IMR-90 (cell line): ENCODE measurements at regions not wholly inside any gene's neighbourhood (a gene's known extent, or its start where the extent isn't known, plus 50 kb on each side); places are given as distances from the start of the nearest gene placed in this dataset.

Experiments used
- ATAC-seq: fragments of 200-7000 bp; cut with Tn5 transposase; 2 replicates; pipeline ENCODE4 v1.9.1; 2020; ENCODE audit warnings: low read depth, mild to moderate bottlenecking, moderate library complexity
- BruUV-seq: library from RNA; stranded (reverse); fragments of 400-500 nt; replicated peaks from 2 replicates; lab custom pipeline; 2021; lab: Mats Ljungman, UMichigan
- CTCF ChIA-PET: fragments of 300-600 bp; formaldehyde crosslinking; extraction: SDS; loops from one replicate; lab custom pipeline; 2021; ENCODE audit warnings: antibody characterized with exemption; lab: Yijun Ruan, JAX
- POLR2A ChIA-PET: fragments of 300-600 bp; sonication (Branson Sonifier 250); formaldehyde crosslinking; loops from one replicate; lab custom pipeline; 2022; ENCODE audit warnings: antibody characterized with exemption; ENCODE audit not compliant: unreplicated experiment; lab: Charles Lee
- DNase-seq: peaks from one replicate; pipeline ENCODE4 v3.0.0; 2013
- H2AFZ ChIP-seq: replicated peaks from 2 replicates; pipeline ENCODE3; 2013; ENCODE audit warnings: low read length, mild to moderate bottlenecking; ENCODE audit not compliant: poor library complexity
- H2AK5ac ChIP-seq: 2 replicates; pipeline ENCODE4 v1.6.1; 2013; ENCODE audit warnings: low read depth, low read length, inconsistent platforms
- H2AK9ac ChIP-seq: replicated peaks from 2 replicates; pipeline ENCODE3; 2013; ENCODE audit warnings: mild to moderate bottlenecking, low read depth, low read length, moderate library complexity; ENCODE audit not compliant: poor library complexity
- H2BK120ac ChIP-seq: 2 replicates; pipeline ENCODE4 v1.6.1; 2013; ENCODE audit warnings: low read depth, low read length, inconsistent platforms
- H2BK15ac ChIP-seq: 3 replicates; pipeline ENCODE4 v1.6.1; 2013; ENCODE audit warnings: low read depth, low read length, inconsistent platforms
- H2BK20ac ChIP-seq: 2 replicates; pipeline ENCODE4 v1.6.1; 2013; ENCODE audit warnings: low read depth, mild to moderate bottlenecking, inconsistent platforms, low read length, moderate library complexity
- H2BK5ac ChIP-seq: 2 replicates; pipeline ENCODE4 v1.6.1; 2013; ENCODE audit warnings: mild to moderate bottlenecking, low read depth, low read length, inconsistent platforms; ENCODE audit not compliant: poor library complexity, severe bottlenecking
- H3K14ac ChIP-seq: replicated peaks from 2 replicates; pipeline ENCODE4 v1.6.1; 2013; ENCODE audit warnings: low read depth, low read length, inconsistent platforms
- H3K18ac ChIP-seq: 2 replicates; pipeline ENCODE4 v1.6.1; 2013; ENCODE audit warnings: low read depth, low read length, control low read depth
- H3K23ac ChIP-seq: 2 replicates; pipeline ENCODE4 v1.6.1; 2013; ENCODE audit warnings: low read depth, low read length, inconsistent platforms
- H3K27ac ChIP-seq: 2 replicates; pipeline ENCODE4 v1.5.1; 2013; ENCODE audit warnings: mild to moderate bottlenecking, control low read depth, low read length; ENCODE audit not compliant: insufficient read depth
- H3K27me3 ChIP-seq: 2 replicates; pipeline ENCODE4 v1.6.1; 2013; ENCODE audit warnings: low read length; ENCODE audit not compliant: control insufficient read depth, insufficient read depth
- H3K36me3 ChIP-seq: 2 replicates; pipeline ENCODE4 v1.6.1; 2013; ENCODE audit warnings: low read length, mixed read lengths; ENCODE audit not compliant: control insufficient read depth, insufficient read depth
- H3K4ac ChIP-seq: 2 replicates; pipeline ENCODE4 v1.6.1; 2013; ENCODE audit warnings: low read depth, low read length, inconsistent platforms
- H3K4me1 ChIP-seq: 2 replicates; pipeline ENCODE4 v1.6.1; 2013; ENCODE audit warnings: low read length, mixed read lengths; ENCODE audit not compliant: control insufficient read depth, insufficient read depth
- H3K4me2 ChIP-seq: 2 replicates; pipeline ENCODE4 v1.6.1; 2013; ENCODE audit warnings: low read depth, mild to moderate bottlenecking, control low read depth, low read length, moderate library complexity
- H3K4me3 ChIP-seq: 2 replicates; pipeline ENCODE4 v1.5.1; 2013; ENCODE audit warnings: low read depth, mild to moderate bottlenecking, control low read depth, low read length, moderate library complexity; ENCODE audit not compliant: insufficient read depth
- H3K56ac ChIP-seq: 2 replicates; pipeline ENCODE4 v1.6.1; 2013; ENCODE audit warnings: low read length, inconsistent platforms; ENCODE audit not compliant: insufficient read depth; ENCODE audit errors: extremely low read depth
- H3K79me1 ChIP-seq, 2 experiments: 2 replicates each; pipeline ENCODE4 v1.6.1; 2013; ENCODE audit warnings: low read length in 2 of 2, inconsistent platforms in 1 of 2, low read depth in 1 of 2
- H3K9ac ChIP-seq: 2 replicates; pipeline ENCODE4 v1.6.1; 2013; ENCODE audit warnings: low read depth, low read length, control low read depth
- H3K9me1 ChIP-seq: 2 replicates; pipeline ENCODE4 v1.6.1; 2013; ENCODE audit warnings: low read length, inconsistent platforms; ENCODE audit not compliant: insufficient read depth
- H3K9me3 ChIP-seq: 2 replicates; pipeline ENCODE4 v1.6.1; 2013; ENCODE audit warnings: low read length; ENCODE audit not compliant: control insufficient read depth, insufficient read depth
- H4K20me1 ChIP-seq: 2 replicates; pipeline ENCODE4 v1.6.1; 2013; ENCODE audit warnings: low read length, inconsistent platforms; ENCODE audit not compliant: insufficient read depth
- H4K5ac ChIP-seq: 2 replicates; pipeline ENCODE4 v1.6.1; 2013; ENCODE audit warnings: mild to moderate bottlenecking, low read depth, low read length, control low read depth
- H4K8ac ChIP-seq, 2 experiments: 2 replicates each; pipeline ENCODE4 v1.6.1; 2013; ENCODE audit warnings: low read depth in 2 of 2, low read length in 2 of 2, control low read depth in 1 of 2, inconsistent platforms in 1 of 2
- H4K91ac ChIP-seq: 2 replicates; pipeline ENCODE4 v1.6.1; 2013; ENCODE audit warnings: low read depth, low read length, inconsistent platforms; ENCODE audit not compliant: insufficient read depth
- BHLHE40 ChIP-seq: fragments of 150-350 bp; IDR thresholded peaks from 2 replicates; pipeline ENCODE4 v1.6.1; 2016; ENCODE audit warnings: mild to moderate bottlenecking, low read depth, low read length
- CHD1 ChIP-seq: IDR thresholded peaks from 2 replicates; pipeline ENCODE4 v1.6.1; 2012; ENCODE audit warnings: low read depth, low read length, improper control_type of control experiment
- CTCF ChIP-seq: conservative IDR thresholded peaks from 2 replicates; pipeline ENCODE4 v1.5.1; 2012; ENCODE audit warnings: mild to moderate bottlenecking, low read depth, low read length, improper control_type of control experiment
- FOS ChIP-seq: fragments of 150-350 bp; IDR thresholded peaks from 2 replicates; pipeline ENCODE4 v1.6.1; 2016; ENCODE audit warnings: low read depth, low read length
- MAFK ChIP-seq: IDR thresholded peaks from 2 replicates; pipeline ENCODE4 v1.6.1; 2012; ENCODE audit warnings: low read depth, low read length, improper control_type of control experiment
- POLR2A ChIP-seq: IDR thresholded peaks from 2 replicates; pipeline ENCODE4 v1.6.1; 2012; ENCODE audit warnings: mild to moderate bottlenecking, low read depth, low read length
- RCOR1 ChIP-seq: IDR thresholded peaks from 2 replicates; pipeline ENCODE4 v1.6.1; 2012; ENCODE audit warnings: mild to moderate bottlenecking, low read length, improper control_type of control experiment; ENCODE audit not compliant: insufficient replicate concordance
- SMC3 ChIP-seq: fragments of 150-350 bp; IDR thresholded peaks from 2 replicates; pipeline ENCODE4 v1.6.1; 2016; ENCODE audit warnings: low read depth, mild to moderate bottlenecking, antibody characterized with exemption, low read length, moderate library complexity
- WGBS, 2 experiments: methylation state at CpG; one replicate each; pipeline versions ENCODE4 v1.1.5 to v1.1.7; 2013; ENCODE audit warnings: missing lambda C conversion rate in 2 of 2; ENCODE audit not compliant: insufficient read length in 1 of 2; ENCODE audit errors: extremely low coverage in 2 of 2; 5-methylcytosine and 5-hydroxymethylcytosine counted together
- dilution Hi-C: fragments of 300-500 bp; cut with HindIII; formaldehyde crosslinking; loops from one replicate; pipeline ENCODE4 v1.14.3; 2018; ENCODE audit warnings: low sequenced_read_pairs; ENCODE audit not compliant: unreplicated experiment
- in situ Hi-C: fragments of 300-500 bp; cut with MboI; formaldehyde crosslinking; loops from 3 replicates; pipeline ENCODE4 v1.14.3; 2019; ENCODE audit warnings: low sequenced_read_pairs, inconsistent platforms, mixed read lengths
- intact Hi-C: fragments of 100-400 bp; cut with micrococcal nuclease; formaldehyde crosslinking; loops from 2 replicates; pipeline ENCODE4 v1.10.0; 2022
- TF ChIP-seq, protein P1 (sequence below): fragments of 150-350 bp; IDR thresholded peaks from 2 replicates; pipeline ENCODE4 v1.6.1; 2016; ENCODE audit warnings: low read depth, mild to moderate bottlenecking, low read length, moderate library complexity, borderline replicate concordance

DNA sequence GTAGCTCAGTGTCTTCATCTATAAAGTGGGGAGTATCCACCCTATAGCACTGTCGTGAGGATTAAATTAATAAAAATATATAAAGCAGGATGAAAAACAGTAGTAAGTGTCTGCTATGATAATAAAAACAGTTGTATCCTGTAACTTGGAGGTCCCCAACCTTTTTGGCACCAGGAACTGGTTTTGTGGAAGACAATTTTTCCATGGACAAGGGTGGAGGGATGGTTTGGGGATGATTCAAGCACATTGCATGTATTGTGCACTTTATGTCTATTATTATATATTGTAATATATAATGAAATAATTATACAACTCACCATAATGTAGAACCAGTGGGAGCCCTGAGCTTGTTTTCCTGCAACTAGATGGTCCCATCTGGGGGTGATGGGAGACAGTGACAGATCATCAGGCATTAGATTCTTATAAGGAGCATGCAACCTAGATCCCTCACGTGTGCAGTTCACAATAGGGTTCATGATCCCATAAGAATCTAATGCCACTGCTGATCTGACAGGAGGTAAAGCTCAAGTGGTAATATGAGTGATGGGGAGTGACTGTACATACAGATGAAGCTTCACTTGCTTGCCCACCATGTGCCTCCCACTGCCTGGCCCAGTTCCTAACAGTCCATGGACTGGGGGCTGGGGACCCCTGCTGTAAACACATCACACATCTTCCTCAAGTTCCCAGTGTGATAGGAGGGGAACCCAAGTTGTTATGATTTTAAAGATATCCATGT lies 177.4 kb upstream of the DAPK1 start (continued):
- no peak for TF ChIP-seq SMC3

DNA sequence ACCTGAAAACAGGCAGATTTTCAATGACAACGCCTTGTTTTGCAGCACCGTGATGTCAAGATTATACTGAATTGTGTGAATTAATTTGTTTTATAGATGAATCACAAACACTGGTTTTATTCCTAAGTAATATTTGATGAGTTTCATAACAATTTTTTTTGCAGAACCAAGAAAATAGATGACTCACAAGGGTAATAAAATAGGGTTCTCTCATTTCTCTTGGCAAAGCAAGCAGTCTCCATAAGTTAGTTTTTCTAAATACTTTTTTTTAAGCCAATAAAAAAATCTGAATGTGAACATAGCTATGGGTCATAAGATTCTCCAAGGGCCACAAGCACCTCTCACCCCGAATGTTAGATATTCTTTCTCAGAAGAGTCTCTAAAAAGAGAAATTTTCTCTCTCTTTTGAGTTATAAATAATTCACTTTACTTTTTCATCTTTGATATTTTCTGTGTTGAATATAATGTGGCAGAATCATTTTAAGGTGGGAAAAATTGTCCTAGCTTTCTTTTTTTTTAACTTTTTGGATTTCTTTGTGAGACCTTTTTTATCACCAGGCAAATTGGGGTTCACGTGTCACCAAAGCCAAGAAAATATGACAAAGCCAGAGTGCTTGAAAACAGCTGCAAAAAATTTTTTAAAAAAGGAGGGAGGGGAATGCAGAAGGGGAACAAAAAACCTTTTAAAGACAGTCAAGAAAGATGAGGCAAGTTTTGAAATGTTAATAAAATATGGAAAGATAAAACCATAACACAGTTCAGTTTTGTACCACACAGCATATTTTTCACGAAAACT lies 174.6 kb upstream of the DAPK1 start:
- Histone ChIP-seq H3K14ac (no peak overlapping the region), H2BK15ac (no peak overlapping the region), H3K9ac (no peak overlapping the region), H3K23ac (no peak overlapping the region), H4K91ac (no peak overlapping the region), H3K4me1 (no peaks in the 10 kb centered on the region), H3K4ac (no peak overlapping the region), H2BK5ac (no peak overlapping the region), H3K79me1 (no peaks in the 10 kb centered on the region), H3K36me3 (no peaks in the 10 kb centered on the region), H4K5ac (no peak overlapping the region), H3K4me2 (no peak overlapping the region), H2AK5ac (no peak overlapping the region), H3K4me3 (no peak overlapping the region), H4K8ac (no peak overlapping the region), H4K20me1 (no peaks in the 10 kb centered on the region), H3K9me1 (no peaks in the 10 kb centered on the region; the same call in 1 of the 2 replicates), H2AFZ (no peak overlapping the region), H3K56ac (no peak overlapping the region), H3K27me3 (0 out of 2 replicates have a peak, but pooled peaks cover 2% of the 10 kb centered on the region), H3K27ac (no peak overlapping the region), H2AK9ac (no peak overlapping the region), H3K18ac (no peak overlapping the region), H2BK20ac (no peak overlapping the region), H2BK120ac (no peak overlapping the region), H3K9me3 (no peaks in the 10 kb centered on the region)
- ATAC-seq (no peak), DNase-seq (peak; percentile 32)
- WGBS, 2 experiments: no CpG with 5 or more reads among the region's 5 CpGs
- in situ Hi-C loops: loop anchor here (5.0 to 10.0 kb wide), 3 partner anchors 378 to 836 kb away; partner anchors contain the start of gene GAS1
- no TSS peak for BruUV-seq
- POLR2A ChIA-PET: no interaction called here
- no peak for TF ChIP-seq CHD1
- TF ChIP-seq POLR2A: no peak
- no peak for TF ChIP-seq FOS
- TF ChIP-seq BHLHE40: no peak
- no peak for TF ChIP-seq MAFK
- TF ChIP-seq RCOR1: no peak
- TF ChIP-seq, protein P1, sequence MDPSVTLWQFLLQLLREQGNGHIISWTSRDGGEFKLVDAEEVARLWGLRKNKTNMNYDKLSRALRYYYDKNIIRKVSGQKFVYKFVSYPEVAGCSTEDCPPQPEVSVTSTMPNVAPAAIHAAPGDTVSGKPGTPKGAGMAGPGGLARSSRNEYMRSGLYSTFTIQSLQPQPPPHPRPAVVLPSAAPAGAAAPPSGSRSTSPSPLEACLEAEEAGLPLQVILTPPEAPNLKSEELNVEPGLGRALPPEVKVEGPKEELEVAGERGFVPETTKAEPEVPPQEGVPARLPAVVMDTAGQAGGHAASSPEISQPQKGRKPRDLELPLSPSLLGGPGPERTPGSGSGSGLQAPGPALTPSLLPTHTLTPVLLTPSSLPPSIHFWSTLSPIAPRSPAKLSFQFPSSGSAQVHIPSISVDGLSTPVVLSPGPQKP: no peak
- no peak for TF ChIP-seq CTCF
- intact Hi-C loops: loop anchor here (5.0 to 10.0 kb wide), 6 partner anchors 51 to 706 kb away; no protein-coding TSS in a partner anchor
- CTCF ChIA-PET: interaction anchor here (1.2 to 1.6 kb wide), 4 partner anchors 17 to 908 kb away, joined by 3 to 6 read pairs (median 4); no protein-coding TSS in a partner anchor
- dilution Hi-C loops: no loop called here
